Hepatic stellate cell (primary cell): ENCODE measurements at regions not wholly inside any gene's neighbourhood (a gene's known extent, or its start where the extent isn't known, plus 50 kb on each side); places are given as distances from the start of the nearest gene placed in this dataset.

ENCODE experiments used
- DNase-seq: peaks from one replicate; pipeline ENCODE4 v3.0.0; 2011; ENCODE audit warnings: low spot score

- DNase-seq = no peak
These were observed 243.2 kb downstream of the CASP12 start for GRCh38 chr11:104655066-104655465.

DNA sequence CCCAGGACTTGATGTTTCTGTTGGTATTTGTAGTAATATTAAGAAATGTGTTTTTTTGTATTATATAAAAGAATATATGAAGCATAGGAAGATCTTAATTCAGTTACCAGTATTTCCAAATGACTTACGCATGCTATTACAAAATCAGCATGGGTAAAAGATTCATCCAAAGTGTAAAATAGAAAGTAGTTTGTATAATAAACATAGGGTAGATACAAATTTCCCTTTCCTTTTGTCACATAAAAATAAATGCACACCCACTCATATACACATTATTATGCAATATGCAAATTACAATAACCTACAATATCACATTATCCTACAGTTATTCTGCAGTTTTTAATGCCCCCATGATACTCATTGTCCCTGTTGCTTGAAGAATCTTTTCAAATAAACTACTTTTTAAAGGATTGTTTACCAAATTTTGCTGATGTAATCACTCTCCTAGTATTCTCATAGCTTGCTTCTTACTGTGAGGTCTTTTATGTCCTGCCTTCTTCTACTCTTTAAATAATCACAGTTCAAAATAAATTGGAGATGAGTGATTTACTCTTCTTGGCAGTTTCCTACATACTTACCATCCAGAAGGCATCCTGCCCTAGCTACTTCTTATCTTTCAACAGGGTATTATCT is 244.0 kb downstream of the CASP12 start:
- no peak for DNase-seq

GRCh38 chr11:104653407-104653806 is 244.9 kb downstream of the CASP12 start:
- no peak for DNase-seq

- DNase-seq = no peak
These were observed 245.3 kb downstream of the CASP12 start for GRCh38 chr11:104652996-104653395.

- DNase-seq = no peak
These were observed 248.0 kb downstream of the CASP12 start for GRCh38 chr11:104650234-104650633.

GRCh38 chr11:104649002-104649401 is 249.3 kb downstream of the CASP12 start:
- no peak for DNase-seq

DNA sequence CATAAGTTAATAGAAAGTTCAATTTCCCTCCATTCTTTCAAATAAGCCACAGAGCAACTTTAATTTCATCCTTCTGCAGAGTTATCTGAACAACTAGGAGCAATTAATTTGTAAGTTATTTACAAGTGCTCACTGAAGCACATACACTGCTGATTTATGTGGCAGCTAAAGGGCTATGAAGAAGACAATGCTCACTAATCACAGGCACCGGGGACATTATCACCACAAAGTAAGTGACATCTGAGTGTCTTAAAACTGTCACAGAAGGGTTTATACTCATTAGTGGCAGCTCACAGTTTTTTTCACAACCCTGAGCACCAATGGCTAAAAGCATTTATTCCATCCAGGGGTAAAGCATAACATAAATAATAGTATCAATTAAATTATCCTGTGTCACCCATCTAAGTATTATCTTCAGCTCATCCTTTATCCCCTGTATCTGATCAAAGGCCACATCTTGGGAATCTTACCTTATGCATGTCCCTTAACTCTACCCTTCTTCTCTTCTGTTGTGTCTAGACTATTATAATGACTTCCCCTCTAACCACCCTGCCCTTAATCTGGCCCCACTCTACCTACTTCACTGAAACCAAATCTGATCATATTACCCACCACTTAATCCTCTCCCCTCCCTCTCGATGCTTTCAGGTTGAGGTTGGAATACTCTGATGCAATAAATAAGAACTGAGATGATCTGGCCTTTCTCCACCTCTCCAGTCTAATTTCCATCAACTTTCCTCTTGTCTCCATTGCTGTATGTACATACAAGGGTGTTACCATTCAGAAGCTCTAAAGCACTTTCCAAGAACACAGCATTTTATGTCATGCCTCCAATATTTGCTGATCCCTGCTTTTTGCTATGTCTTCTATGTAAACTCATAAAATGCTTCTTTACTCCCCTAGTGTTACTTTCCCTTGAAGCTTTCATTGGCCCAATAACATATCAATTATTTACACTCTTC is 252.7 kb downstream of the CASP12 start:
- DNase-seq = no peak

DNA sequence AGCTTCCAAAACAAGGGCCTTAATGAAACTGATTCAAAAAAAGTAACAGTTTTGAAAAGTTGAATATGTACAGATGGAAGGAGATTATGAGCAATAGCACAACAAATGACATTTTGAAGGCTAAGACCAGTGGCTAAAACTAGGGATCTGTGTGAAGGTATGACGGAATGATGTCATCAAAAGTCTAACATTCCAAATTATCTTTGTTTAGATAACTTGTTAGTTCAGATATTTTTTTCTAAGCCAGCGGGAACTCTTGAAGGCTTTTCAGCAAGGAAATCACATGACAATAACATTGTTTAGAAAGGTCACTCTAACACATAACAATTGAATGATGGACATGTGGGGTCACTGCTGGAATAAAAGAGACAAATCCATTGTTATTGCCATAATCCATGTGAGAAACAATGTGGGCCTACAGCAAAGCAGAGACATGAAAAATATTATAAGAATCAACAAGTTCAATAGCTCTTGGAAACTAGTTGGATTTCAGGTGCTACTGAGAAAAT is 260.5 kb downstream of the CASP12 start:
- no peak for DNase-seq

DNA sequence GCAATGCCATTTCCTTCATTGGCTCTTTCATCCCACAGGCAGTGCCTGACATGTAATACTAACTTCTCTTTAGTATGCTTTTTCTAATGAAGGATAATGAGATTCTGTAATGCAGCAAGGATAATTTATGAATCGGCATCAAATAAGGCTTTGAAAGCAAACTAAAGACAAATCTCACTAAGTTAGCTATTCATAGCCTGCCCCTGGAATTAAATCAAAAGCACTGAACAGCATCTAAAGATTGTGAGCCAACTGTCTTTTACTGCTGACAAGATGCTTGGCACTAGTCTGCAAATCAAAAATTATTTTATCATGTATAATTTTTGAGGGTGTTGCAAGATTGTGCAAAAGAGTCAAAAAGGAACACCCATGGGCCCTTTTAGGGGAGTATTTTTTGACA is 265.0 kb downstream of the CASP12 start:
- no peak for DNase-seq

- no peak for DNase-seq
These were observed 267.9 kb downstream of the CASP12 start for GRCh38 chr11:104630352-104630751.

DNA sequence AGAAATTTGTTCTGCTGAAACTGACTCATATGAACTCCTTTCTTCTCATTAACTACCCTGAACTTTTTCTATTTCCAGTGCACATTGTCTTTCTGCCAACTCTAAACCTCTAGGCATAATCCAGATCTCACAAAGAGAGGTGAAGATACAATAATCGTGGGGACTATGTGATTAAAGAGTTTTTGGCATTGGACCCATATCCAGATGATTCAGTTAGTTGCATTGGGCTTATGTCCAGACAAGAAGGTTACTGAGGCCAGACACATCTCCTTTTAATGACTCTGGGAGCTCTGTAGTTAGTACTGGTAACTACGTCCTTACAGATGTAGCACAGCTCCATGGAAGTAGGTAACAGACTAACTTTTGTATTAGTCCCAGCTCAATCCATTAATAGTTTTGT is 273.0 kb downstream of the CASP12 start:
- no peak for DNase-seq

DNA sequence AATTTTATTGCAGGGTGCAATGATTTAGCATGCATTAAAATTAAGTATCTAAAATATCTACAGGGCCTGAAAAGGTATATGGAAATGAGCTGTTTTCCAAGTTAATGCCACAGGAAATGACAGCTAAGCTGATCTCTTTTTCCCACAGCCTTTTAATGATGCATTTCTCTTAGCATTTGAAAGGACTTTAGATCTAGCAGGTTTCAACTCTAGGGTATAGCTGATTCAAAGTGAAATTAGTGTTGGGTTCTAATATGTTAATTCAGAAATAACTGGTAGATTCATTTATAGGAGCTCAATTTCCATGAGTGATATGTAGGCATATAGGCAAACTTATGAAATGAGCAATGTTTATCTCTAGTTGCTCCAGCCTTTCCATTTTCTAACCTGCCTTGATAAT is 274.2 kb downstream of the CASP12 start:
- DNase-seq = no peak

DNA sequence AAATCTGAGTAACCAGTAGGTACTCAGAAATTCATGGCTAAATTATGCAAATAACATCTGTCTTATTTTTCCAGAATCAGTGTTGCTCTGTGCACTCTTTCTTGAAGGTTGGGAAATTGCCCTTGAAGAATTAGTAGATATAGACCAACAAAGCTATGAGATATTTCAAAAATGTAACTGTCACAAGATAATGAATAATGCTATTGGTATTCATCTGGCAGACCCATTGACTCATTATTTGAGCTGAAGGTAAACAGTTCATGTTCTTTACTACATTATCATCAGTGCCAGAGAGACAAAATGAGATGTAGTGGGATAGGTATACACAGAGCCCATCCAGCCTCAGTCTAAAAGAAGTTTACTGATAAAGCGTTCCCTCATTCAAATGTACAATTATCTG is 274.7 kb downstream of the CASP12 start:
- peak; percentile 2 for DNase-seq

DNA sequence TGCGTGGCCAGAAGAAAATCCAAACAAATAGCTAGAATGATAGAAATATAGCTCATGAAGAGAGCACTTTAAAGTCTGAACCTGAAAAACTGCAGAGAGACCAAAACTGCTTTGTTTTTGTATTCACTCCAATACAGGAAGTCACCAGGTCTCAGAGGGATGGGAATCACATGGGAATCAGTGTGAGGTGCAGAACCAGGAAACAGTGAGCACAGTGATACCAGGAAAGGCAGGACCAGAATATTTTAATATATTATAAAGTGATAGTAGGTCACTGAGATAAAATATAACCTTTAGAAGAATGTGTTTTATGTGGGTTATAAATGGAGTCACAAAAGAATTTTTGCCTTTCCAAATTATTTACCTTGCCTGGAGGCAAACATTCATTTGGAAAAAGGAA is 277.3 kb downstream of the CASP12 start:
- DNase-seq = no peak

GRCh38 chr11:104619751-104620150 is 278.5 kb downstream of the CASP12 start:
- no peak for DNase-seq

DNA sequence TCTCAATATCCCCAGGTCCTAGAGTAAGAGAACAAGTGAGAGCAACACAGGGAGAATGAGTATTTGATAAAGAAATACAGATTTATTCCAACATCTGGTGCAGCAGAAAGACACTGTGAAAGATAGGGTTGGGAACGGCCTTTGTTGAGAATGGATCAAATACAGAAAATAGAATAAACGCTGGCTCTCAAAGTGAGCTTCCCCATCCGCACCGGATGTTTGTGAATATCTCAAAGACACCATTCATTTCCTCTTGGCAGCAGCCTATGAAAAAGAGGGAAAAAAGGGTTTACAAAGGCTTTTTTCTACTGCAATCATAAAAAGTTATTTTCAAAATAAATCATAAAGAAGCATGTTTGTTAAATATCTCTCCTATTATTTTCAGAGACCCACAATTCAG is 279.3 kb downstream of the CASP12 start:
- no peak for DNase-seq

DNA sequence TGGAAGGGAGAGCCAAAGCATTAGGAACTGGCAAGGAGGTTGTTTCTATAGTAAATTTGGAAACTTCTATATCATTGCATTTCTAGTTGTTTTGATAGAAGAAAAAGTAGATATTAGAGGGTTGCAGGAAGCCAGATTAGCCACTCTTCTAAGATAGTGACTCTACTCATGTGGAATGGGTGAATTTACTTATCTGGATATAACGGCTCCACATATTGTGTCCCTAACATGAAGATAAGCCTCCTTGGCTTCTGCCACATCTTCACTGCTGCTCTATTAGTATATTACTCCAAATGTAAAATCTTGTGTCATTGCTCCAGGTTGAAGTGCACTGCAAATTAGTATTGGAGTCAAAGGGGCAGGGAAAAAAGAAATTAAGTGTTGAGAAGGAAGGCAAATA is 283.3 kb downstream of the CASP12 start:
- DNase-seq = no peak

GRCh38 chr11:104614117-104614680 is 284.1 kb downstream of the CASP12 start:
- no peak for DNase-seq

- DNase-seq = no peak
These were observed 287.6 kb downstream of the CASP12 start for GRCh38 chr11:104610635-104611034.

DNA sequence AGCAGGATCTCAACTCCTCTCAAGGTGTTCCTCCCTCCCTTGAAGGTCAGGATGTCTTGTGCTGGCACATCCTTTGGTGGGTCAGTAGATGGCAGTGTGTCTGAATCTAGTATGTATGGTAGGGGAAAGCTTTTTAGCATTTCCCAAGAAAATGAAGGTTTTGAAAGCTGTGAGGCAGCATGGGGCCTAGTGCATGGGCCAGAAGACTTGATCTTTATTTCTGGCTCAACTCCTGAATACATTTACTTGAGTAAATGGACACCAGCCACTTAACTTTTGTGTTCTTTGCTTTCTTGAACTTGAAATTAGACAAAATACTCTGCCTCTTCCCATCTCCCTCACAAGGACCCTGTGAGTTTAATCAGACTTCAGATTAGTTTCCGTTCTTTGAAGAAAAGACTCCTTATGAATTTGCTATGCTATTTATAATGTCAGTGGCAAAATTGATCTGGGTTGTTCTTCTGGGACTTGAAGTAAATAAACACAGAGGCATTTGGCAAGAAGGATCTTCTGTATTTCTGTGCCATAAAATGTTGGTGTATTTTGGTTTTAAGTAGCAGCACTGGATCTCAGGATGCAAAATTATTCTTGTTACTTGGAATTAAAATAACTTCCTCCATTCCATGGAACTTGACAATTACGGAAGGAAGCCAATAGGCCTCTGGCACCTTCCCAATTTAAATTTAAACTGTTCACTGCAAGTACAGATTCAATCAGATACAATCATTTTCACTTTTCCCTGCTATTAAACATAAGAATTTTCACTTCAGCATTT is 288.8 kb downstream of the CASP12 start:
- peak; percentile 16 for DNase-seq

DNA sequence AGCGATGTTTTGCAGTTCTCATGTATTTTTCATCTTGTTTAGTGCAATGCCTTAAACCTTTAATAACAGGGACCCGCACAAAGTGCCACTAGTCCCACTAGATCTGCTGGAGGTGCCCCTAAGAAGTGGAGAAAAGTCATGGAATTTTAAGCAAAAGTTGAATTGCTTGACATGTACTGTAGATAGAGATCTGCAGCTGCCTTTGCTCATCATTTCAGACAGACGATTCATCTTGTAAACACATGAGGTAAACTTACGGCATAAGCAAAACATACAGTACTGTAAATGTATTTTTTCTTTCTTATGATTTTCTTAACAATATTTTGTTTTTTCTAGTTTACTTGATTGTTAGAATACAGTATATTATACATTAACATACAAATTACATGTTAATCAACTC is 295.6 kb downstream of the CASP12 start:
- DNase-seq = no peak
